LNCaP clone FGC (cell line): ENCODE measurements at regions not wholly inside any gene's neighbourhood (a gene's known extent, or its start where the extent isn't known, plus 50 kb on each side); places are given as distances from the start of the nearest gene placed in this dataset.

Experiments
- DNase-seq: peaks from one replicate; pipeline ENCODE4 v3.0.0-alpha.2; 2011; ENCODE audit warnings: low read depth
- H3K4me3 ChIP-seq: 2 replicates; pipeline ENCODE4 v1.5.1; 2011; ENCODE audit warnings: mild to moderate bottlenecking, low read depth, low read length, control low read depth
- TF ChIP-seq, protein P1 (sequence below): IDR thresholded peaks from 2 replicates; pipeline ENCODE4 v1.5.1; 2012; ENCODE audit warnings: mild to moderate bottlenecking; ENCODE audit not compliant: control insufficient read depth, insufficient read depth; ENCODE audit errors: extremely low read depth

DNA sequence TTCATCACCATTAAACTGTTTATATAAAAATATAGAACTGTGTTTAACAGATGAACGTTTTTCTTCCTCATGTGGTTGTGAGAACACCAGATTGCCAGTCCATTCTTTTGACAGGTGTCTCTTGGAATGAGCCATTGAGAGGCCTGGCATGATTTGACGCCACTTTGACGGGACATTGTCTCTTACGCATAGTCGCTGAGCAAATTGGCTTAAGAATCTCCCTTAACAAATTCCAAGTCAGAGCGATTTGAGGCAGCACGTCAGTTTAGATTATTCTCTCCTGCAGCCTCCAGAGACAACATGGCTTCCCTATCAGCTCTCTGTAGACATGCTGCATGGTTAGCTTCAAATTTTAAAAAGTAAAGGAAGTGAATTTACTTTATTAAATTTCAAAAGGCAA, 510.7 kb upstream of the ACO1 start:
- TF ChIP-seq, protein P1, sequence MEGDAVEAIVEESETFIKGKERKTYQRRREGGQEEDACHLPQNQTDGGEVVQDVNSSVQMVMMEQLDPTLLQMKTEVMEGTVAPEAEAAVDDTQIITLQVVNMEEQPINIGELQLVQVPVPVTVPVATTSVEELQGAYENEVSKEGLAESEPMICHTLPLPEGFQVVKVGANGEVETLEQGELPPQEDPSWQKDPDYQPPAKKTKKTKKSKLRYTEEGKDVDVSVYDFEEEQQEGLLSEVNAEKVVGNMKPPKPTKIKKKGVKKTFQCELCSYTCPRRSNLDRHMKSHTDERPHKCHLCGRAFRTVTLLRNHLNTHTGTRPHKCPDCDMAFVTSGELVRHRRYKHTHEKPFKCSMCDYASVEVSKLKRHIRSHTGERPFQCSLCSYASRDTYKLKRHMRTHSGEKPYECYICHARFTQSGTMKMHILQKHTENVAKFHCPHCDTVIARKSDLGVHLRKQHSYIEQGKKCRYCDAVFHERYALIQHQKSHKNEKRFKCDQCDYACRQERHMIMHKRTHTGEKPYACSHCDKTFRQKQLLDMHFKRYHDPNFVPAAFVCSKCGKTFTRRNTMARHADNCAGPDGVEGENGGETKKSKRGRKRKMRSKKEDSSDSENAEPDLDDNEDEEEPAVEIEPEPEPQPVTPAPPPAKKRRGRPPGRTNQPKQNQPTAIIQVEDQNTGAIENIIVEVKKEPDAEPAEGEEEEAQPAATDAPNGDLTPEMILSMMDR = no peak
- H3K4me3 ChIP-seq = no peak overlapping the region
- no peak for DNase-seq

DNA sequence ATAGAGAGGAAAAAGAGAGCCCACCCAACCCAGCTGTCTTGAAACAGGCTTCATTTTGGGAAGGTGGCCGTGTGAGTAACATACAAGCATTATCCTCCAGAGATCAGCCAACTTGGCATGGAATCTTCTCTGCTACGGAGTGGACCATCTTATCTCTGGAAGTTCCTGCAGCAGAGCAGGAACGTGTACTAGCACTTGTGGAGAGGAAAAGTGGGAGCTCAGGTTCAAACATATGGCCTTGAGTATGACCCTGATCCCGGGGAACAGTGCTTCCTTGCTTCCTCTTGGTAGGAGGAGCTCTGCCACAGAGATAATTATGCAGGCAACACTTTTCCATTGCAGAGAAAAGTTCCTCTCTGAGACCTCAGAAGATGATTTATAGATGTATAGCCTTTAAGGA, 490.4 kb upstream of the ACO1 start:
- TF ChIP-seq, protein P1 = no peak
- H3K4me3 ChIP-seq = no peak overlapping the region
- no peak for DNase-seq

DNA sequence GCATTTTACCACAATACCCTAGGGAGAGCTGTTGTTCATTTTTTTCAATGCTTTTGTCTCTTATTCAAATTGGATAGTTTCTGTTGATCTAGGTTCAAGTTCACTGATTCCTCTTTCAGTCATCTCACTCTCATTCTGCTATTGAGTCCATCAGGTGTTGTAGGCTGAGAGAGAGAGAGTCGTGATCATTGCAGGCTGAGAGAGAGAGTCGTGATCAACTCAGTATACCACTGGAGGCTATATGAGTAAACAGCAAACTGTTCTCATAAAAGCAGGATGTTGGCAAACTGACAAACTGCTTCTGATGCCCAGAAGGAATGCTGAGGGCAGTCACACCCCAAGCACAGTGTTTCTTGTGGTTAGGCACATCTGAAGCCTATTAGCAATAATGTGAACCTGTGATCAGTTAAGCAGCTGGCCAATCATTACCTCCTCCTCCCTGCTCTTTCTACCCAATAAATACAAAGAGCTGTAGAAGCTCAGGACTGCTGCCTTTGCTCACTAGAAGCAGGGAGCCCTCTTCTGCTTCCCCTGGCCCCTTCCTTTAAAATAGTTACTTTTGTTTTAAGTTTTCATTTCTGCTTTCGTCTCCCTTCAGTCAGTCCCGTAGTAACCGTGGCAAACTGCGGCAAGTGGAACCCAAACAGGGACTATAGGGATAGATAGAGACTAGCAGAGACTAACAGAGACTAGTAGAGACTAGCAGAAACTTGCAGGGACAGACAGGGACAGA, 476.1 kb upstream of the ACO1 start:
- DNase-seq = peak; percentile 66
- no peak overlapping the region for H3K4me3 ChIP-seq
- TF ChIP-seq, protein P1 = no peak

DNA sequence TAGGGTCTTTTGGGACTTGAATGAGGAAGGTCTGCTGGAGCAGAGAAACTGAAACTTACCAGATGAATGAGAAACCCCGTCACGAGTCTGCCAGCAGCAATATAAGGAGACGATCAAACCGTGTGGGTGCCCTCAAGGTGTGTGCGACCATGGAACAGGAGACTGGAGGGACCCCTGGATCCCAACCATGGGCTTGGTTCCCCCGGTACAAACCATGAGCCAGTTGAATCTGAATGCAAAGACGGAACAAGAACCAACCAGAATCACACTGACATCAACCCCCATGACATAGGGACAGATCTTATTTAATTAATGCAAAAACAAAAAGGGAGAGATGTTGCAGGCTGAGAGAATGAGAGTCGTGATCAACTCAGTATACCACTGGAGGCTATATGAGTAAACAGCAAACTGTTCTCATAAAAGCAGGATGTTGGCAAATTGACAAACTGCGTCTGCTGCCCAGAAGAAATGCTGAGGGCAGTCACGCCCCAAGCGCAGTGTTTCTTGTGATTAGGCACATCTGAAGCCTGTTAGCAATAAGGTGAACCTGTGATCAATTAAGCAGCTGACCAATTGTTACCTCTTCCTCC, 475.5 kb upstream of the ACO1 start:
- TF ChIP-seq, protein P1 = no peak
- H3K4me3 ChIP-seq = no peak overlapping the region
- peak; percentile 54 for DNase-seq

DNA sequence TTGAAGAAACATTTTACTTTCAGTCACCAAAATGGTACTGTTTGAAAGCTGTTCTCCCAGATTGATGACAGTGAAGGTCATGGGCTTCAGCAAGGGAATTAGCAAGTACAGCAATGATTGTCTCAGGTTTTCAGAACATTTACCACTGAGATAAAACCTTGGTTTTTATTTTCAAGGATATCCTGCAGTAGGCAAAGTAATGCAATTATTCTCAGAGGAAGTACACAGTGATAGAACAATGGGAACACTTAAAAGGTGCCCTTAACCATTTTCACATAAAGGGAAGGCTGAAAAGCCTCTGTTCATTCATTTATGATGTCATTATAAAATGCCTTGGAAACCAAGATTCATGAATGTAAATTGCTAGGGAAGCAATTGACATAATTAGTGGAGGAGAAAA, 471.8 kb upstream of the ACO1 start:
- no peak for DNase-seq
- TF ChIP-seq, protein P1 = no peak
- H3K4me3 ChIP-seq = no peak overlapping the region

DNA sequence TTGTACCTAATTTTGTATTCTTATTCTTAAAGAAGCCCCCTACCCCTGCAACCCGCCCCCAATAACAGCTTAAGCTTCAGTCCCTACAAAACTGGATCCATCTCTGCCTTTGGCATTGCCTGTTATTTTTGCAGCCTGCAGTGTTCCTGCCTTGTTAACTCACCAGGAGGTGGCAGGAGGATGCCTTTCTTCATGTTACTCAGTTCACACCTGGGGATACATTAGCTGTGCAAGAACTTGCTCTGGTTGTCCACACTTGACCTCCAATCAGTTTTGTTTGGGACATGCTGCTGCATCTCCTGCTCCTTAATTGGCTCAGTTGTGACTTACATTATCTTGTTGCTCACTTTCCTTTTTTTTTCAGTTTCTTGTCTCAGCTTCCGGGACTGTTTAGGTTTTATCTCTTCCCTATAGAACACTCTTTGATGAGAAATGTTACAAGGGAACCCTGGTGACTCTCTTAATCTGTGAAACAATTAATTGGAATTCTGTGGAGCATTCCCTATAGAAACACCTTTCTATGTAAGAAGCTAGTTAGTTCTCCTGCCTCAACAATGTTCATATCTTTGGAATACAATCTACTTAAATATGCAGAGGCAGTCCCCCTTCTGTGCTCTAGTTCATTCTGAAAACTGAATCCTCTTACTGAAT, 467.7 kb upstream of the ACO1 start:
- TF ChIP-seq, protein P1 = peak; percentile 70
- DNase-seq = peak; percentile 4
- no peak overlapping the region for H3K4me3 ChIP-seq

DNA sequence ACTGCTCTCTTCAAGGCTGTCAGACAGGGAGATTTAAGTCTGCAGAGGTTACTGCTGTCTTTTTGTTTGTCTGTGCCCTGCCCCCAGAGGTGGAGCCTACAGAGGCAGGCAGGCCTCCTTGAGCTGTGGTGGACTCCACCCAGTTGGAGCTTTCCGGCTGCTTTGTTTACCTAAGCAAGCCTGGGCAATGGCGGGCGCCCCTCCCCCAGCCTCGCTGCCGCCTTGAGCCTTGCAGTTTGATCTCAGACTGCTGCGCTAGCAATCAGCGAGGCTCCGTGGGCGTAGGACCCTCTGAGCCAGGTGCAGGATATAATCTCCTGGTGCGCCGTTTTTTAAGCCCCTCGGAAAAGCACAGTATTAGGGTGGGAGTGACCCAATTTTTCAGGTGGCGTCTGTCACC, 446.7 kb upstream of the ACO1 start:
- 0 out of 2 replicates have a peak overlapping the region, but pooled peaks have one; percentile 18 for H3K4me3 ChIP-seq
- DNase-seq = peak; percentile 14
